ENCODE measurements at regions not wholly inside any gene's neighbourhood (a gene's known extent, or its start where the extent isn't known, plus 50 kb on each side); places are given as distances from the start of the nearest gene placed in this dataset.

GRCh38 chr2:126579868-126580267 lies 76.1 kb upstream of the GYPC start:
- DNase-seq (ENCODE audit: low read depth) = no peak

DNA sequence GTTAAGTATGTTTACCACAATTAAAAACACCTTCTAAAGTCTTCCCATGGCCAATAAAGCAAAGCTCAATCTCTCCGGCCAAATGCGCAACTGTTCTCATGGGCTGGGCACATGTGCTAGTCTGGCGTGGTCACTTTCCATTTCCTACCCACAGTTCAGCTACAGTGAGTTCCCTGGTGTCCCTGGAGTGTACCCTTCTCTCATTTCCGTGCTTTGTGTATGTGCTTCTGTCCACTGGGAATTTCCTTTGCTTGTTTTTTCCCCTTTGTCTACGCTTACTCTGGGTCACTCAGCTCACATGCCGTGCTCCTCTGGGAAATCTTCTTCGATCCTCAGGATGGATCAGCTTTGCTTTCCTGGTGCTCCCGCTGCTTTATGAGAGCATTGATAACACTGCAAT lies 69.6 kb upstream of the GYPC start:
- DNase-seq (ENCODE audit: low read depth) = no peak

DNA sequence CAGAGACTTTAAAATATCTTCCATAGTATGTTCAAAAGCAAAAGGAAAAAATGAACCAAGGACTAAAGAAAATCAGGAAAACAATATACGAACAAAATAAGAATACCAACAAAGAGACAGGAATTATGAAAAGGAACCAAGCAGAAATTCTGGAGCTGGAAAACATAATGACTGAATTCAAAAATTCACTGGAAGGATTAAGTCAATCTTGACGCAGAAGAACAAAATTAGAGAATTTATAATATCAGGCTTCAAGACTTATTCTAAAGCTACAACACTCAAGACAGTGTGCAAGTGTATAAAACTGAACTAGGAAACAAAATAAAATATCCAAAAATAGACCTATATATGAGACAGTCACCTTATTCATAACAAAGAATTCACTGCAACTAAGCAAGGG lies 56.9 kb upstream of the GYPC start:
- no peak for DNase-seq (ENCODE audit: low read depth)

GRCh38 chr2:126600742-126601141 lies 55.2 kb upstream of the GYPC start:
- no peak for DNase-seq (ENCODE audit: low read depth)

GRCh38 chr2:126602334-126602733 lies 53.6 kb upstream of the GYPC start:
- no peak for DNase-seq (ENCODE audit: low read depth)
